ENCODE measurements at regions not wholly inside any gene's neighbourhood (a gene's known extent, or its start where the extent isn't known, plus 50 kb on each side); places are given as distances from the start of the nearest gene placed in this dataset.
"Not testable (repeated sequence)": the region's sequence is repeated elsewhere in the genome, so short reads cannot be mapped to it uniquely, and the experiment has no call there.

DNA sequence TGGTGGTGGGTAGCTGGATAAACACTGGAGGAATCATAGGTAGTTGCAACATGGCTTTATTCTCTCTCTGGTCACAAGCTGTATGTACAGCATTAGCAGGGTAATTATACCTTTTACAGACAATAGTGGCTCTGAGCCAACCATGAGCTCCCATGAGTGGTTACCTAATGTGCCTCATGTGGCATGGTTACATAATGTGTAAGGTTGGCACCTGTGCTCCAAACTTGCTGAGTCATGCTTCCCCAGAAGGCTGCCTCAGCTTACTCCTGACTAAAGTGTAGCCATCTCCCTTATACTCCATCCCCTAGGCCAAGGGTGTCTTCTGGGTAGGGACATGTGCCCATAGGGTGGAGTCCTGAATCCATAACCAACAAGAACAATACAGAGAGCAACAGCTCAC is 345.3 kb upstream of the SEMA3C start:
- Histone ChIP-seq H3K4me1 (no peaks in the 10 kb centered on the region), H3K27me3 (no peaks in the 10 kb centered on the region), H3K4me3 (no peak overlapping the region), H3K36me3 (no peaks in the 10 kb centered on the region), H3K27ac (no peak overlapping the region), H3K9me3 (no peaks in the 10 kb centered on the region)
- DNase-seq (ENCODE audit: extremely low spot score in 2 of 2): no peak
- TF ChIP-seq, protein P1, sequence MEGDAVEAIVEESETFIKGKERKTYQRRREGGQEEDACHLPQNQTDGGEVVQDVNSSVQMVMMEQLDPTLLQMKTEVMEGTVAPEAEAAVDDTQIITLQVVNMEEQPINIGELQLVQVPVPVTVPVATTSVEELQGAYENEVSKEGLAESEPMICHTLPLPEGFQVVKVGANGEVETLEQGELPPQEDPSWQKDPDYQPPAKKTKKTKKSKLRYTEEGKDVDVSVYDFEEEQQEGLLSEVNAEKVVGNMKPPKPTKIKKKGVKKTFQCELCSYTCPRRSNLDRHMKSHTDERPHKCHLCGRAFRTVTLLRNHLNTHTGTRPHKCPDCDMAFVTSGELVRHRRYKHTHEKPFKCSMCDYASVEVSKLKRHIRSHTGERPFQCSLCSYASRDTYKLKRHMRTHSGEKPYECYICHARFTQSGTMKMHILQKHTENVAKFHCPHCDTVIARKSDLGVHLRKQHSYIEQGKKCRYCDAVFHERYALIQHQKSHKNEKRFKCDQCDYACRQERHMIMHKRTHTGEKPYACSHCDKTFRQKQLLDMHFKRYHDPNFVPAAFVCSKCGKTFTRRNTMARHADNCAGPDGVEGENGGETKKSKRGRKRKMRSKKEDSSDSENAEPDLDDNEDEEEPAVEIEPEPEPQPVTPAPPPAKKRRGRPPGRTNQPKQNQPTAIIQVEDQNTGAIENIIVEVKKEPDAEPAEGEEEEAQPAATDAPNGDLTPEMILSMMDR (IDR thresholded peaks at IDR 0.05): no peak
- peak in 1 of 2 donors; percentile 50 for TF ChIP-seq POLR2AphosphoS5 (IDR thresholded peaks at IDR 0.05; ENCODE audit: insufficient read depth in 1 of 2, low read depth in 1 of 2)
- intact Hi-C loops (cut with DNase I): no loop called here

DNA sequence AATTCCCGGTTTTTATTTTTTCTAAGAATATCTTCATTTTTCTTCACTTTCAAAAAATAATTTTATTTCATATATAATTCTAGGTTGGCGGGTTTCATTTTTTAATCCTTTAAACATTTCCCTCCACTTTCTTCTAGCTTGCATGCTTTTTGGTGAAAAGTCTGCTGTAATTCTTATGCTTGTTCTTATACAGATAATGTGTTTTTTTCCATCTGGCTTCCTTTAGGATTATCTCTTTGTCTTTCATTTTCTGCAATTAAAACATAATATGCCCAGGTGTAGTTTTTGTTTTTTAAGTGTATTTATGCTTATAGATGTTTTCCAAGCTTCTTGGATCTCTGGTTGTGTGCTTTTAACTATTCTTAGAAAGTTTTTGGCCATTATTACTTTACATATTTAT is 341.3 kb upstream of the SEMA3C start:
- TF ChIP-seq POLR2AphosphoS5 (IDR thresholded peaks at IDR 0.05; ENCODE audit: insufficient read depth in 1 of 2, low read depth in 1 of 2) (no peak), POLR2A (IDR thresholded peaks at IDR 0.05) (no peak)
- TF ChIP-seq, protein P1 (IDR thresholded peaks at IDR 0.05): no peak
- Histone ChIP-seq H3K4me3 (no peak overlapping the region), H3K4me1 (no peaks in the 10 kb centered on the region), H3K36me3 (no peaks in the 10 kb centered on the region), H3K9me3 (no peaks in the 10 kb centered on the region), H3K27me3 (no peaks in the 10 kb centered on the region), H3K27ac (no peak overlapping the region)
- DNase-seq (ENCODE audit: extremely low spot score in 2 of 2): no peak
- intact Hi-C loops (cut with DNase I): no loop called here

DNA sequence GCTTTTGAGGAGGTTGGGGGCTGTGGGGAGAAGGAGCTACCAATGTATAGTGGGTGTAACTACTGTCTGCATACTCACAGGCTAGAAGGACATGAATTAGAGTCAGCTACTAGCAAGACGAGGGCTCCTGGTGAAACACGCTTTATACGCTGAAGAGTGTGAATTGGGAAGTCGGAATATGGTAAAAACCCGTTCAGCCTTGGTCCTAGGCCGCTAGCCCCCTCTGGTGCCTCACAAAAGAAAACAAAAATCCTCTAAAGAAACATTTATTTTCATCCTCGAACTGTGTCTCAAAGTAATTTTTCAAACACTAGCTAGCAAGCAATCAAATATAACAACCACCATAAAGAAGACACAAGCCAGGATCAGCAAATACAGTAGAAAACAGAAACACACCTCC is 338.1 kb upstream of the SEMA3C start:
- DNase-seq (ENCODE audit: extremely low spot score in 2 of 2): no peak
- TF ChIP-seq, protein P1 (IDR thresholded peaks at IDR 0.05): peak in 1 of 3 experiments; percentile 15
- TF ChIP-seq POLR2AphosphoS5 (IDR thresholded peaks at IDR 0.05; ENCODE audit: insufficient read depth in 1 of 2, low read depth in 1 of 2) (no peak), POLR2A (IDR thresholded peaks at IDR 0.05) (no peak)
- no peaks in the 10 kb centered on the region for H3K36me3 ChIP-seq
- intact Hi-C loops (cut with DNase I): no loop called here
- no peaks in the 10 kb centered on the region for H3K9me3 ChIP-seq
- no peaks in the 10 kb centered on the region for H3K4me1 ChIP-seq
- no peaks in the 10 kb centered on the region for H3K27me3 ChIP-seq
- H3K4me3 ChIP-seq: no peak overlapping the region
- H3K27ac ChIP-seq: no peak overlapping the region

DNA sequence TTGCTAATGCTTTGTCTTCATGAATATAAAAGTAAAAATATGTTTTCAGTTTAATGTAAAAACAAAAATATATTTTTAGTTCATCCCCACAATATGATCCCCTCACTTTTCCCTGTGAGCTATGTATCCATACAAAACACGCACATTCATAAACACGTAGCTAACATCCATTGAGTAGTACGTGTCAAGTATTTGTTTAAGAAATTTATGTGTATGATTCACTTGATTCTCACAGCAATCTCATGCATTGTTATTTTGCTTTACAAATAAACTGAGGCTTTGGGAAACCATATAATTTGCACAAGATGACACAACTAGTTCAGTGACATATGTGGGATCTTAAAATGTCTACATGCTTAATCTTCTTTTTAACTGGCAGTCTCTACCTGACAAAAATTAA is 329.6 kb upstream of the SEMA3C start:
- Histone ChIP-seq H3K4me3 (no peak overlapping the region), H3K27me3 (no peaks in the 10 kb centered on the region), H3K4me1 (no peaks in the 10 kb centered on the region), H3K36me3 (no peaks in the 10 kb centered on the region), H3K27ac (no peak overlapping the region), H3K9me3 (no peaks in the 10 kb centered on the region)
- no peak for DNase-seq (ENCODE audit: extremely low spot score in 2 of 2)
- TF ChIP-seq, protein P1 (IDR thresholded peaks at IDR 0.05): no peak
- intact Hi-C loops (cut with DNase I): no loop called here

DNA sequence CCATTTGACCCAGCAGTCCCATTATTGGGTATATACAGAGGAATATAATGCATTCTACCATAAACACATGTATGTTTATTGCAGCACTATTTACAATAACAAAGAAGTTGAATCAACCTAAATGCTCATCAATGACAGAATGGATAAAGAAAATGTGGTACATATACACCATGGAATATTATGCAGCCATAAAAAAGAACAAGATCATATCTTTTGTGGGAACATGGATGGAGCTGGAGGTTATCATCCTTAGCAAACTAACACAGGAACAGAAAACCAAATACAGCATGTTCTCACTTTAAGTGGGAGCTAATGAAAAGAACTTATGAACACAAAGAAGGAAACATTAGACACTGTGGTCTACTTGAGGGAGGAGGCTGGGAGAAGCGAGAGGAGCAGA is 328.5 kb upstream of the SEMA3C start:
- H3K27ac ChIP-seq; H3K9me3 ChIP-seq; H3K27me3 ChIP-seq; H3K4me1 ChIP-seq; H3K36me3 ChIP-seq; intact Hi-C loops (cut with DNase I); DNase-seq (ENCODE audit: extremely low spot score in 2 of 2); H3K4me3 ChIP-seq: not testable (repeated sequence)

DNA sequence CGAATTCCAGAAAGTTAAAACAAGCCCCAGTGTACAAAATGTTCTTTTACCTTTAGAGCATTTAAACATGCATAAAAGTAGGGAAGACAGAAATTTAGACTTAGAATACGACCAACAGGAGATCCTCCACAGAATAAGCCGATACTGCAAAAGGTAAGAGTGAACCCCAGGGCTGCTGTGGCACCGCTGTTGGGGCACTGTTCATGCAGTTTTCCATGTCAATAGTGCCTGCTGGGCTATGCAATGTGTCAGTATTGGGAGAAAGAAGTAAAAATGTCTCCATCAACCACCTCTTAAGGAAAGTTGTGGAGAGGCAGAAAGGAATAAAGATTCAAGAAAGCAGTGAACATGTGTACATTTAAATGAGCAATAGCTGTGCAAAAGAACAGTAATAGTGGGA is 326.5 kb upstream of the SEMA3C start:
- intact Hi-C loops (cut with DNase I): no loop called here
- H3K9me3 ChIP-seq: no peaks in the 10 kb centered on the region
- no peak overlapping the region for H3K4me3 ChIP-seq
- no peak overlapping the region for H3K27ac ChIP-seq
- no peaks in the 10 kb centered on the region for H3K36me3 ChIP-seq
- H3K4me1 ChIP-seq: no peaks in the 10 kb centered on the region
- no peak for DNase-seq (ENCODE audit: extremely low spot score in 2 of 2)
- no peaks in the 10 kb centered on the region for H3K27me3 ChIP-seq
- TF ChIP-seq, protein P1 (IDR thresholded peaks at IDR 0.05): no peak
